ENCODE measurements at regions not wholly inside any gene's neighbourhood (a gene's known extent, or its start where the extent isn't known, plus 50 kb on each side); places are given as distances from the start of the nearest gene placed in this dataset.

DNA sequence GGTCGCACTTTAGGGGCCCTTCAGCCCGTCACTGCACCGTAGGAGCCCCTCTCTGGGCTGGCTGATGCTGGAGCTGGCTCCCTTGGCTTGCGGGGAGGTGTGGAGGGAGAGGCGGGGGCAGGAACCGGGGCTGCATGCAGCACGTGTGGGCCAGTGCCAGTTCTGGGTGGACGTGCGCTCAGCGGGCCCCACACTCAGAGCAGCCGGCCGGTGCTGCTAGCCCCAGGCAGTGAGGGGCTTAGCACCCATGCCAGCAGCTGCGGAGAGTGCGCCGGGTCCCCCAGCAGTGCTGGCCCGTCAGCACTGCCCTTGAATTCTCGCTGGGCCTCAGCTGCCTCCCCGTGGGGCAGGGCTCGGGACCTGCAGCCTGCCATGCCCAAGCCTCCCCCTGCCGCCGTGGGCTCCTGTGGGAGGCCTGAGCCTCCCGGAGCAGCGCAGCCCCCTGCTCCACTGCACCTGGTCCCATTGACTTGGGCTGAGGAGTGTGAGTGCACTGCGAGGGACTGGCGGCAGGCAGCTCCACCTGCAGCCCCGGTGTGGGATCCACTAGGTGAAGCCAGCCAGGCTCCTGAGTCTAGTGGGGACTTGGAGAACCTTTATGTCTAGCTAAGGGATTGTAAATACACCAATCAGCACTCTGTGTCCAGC lies 108.8 kb upstream of the RASGEF1B start:
- Histone ChIP-seq H3K4me3 (no peak overlapping the region), H3K4me1 (no peaks in the 10 kb centered on the region), H3K36me3 (no peaks in the 10 kb centered on the region), H3K27ac (replicated peaks in 1 of 4) (no peak overlapping the region), H3K9me3 (no peaks in the 10 kb centered on the region), H3K27me3 (no peaks in the 10 kb centered on the region)
- intact Hi-C loops (cut with DNase I), result no loop called here
- TF ChIP-seq POLR2A (IDR thresholded peaks at IDR 0.05; ENCODE audit: low read depth) (no peak), POLR2AphosphoS5 (IDR thresholded peaks at IDR 0.05) (no peak)
- 98% methylated on average over 21 of the region's 26 CpGs for WGBS
- DNase-seq (ENCODE audit: extremely low spot score), result no peak

DNA sequence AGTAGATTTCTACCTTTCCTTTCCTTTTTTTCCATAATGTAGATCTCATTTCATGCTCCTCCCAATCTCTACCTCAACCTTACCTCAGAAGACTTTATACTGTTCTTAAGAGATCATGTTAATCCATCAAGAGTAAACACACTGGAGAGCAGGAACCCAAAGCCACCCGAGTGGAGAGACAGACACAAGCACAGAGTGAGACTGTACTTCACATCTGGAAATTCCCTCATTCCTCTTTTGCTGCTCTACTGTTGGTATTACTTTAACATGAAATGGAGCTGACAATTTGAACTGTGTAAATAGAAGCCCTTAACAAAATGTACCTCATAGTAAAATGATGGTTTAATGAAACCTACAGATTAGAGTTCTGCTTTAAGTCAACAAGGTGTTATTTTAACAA lies 105.7 kb upstream of the RASGEF1B start:
- no peaks in the 10 kb centered on the region for H3K36me3 ChIP-seq
- TF ChIP-seq EP300 (IDR thresholded peaks at IDR 0.05) (no peak), POLR2A (IDR thresholded peaks at IDR 0.05; ENCODE audit: low read depth) (no peak), POLR2AphosphoS5 (IDR thresholded peaks at IDR 0.05) (no peak)
- TF ChIP-seq, protein P1, sequence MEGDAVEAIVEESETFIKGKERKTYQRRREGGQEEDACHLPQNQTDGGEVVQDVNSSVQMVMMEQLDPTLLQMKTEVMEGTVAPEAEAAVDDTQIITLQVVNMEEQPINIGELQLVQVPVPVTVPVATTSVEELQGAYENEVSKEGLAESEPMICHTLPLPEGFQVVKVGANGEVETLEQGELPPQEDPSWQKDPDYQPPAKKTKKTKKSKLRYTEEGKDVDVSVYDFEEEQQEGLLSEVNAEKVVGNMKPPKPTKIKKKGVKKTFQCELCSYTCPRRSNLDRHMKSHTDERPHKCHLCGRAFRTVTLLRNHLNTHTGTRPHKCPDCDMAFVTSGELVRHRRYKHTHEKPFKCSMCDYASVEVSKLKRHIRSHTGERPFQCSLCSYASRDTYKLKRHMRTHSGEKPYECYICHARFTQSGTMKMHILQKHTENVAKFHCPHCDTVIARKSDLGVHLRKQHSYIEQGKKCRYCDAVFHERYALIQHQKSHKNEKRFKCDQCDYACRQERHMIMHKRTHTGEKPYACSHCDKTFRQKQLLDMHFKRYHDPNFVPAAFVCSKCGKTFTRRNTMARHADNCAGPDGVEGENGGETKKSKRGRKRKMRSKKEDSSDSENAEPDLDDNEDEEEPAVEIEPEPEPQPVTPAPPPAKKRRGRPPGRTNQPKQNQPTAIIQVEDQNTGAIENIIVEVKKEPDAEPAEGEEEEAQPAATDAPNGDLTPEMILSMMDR (IDR thresholded peaks at IDR 0.05), result no peak
- H3K27ac ChIP-seq (replicated peaks in 1 of 4), result no peak overlapping the region
- H3K4me3 ChIP-seq, result no peak overlapping the region
- WGBS, result 41% methylated on average over 1 of the region's 1 CpG
- H3K27me3 ChIP-seq, result no peaks in the 10 kb centered on the region
- DNase-seq (ENCODE audit: extremely low spot score), result no peak
- H3K9me3 ChIP-seq, result no peaks in the 10 kb centered on the region
- intact Hi-C loops (cut with DNase I), result no loop called here
- no peaks in the 10 kb centered on the region for H3K4me1 ChIP-seq

DNA sequence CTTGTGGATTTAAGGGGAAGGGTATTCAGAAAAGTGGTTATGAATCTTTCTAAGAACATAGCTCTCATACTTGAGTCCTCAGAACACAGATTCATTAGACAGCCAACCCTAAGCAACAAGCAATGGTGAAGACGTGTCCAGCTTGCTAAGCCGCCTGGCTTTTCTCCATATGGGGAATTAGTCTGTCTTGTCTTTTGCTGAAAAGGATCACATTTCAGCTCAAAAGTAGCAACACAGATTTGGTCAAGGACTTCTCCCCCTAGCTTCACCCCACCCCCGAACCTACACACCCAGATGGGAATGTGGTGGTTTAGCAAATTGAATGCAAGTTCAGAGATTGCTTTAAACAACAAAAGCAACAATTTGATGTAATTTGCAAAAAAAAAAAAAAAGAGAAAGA lies 103.3 kb upstream of the RASGEF1B start:
- Histone ChIP-seq H3K27me3 (no peaks in the 10 kb centered on the region), H3K27ac (replicated peaks in 1 of 4) (no peak overlapping the region), H3K36me3 (no peaks in the 10 kb centered on the region), H3K4me1 (no peaks in the 10 kb centered on the region), H3K4me3 (no peak overlapping the region), H3K9me3 (no peaks in the 10 kb centered on the region)
- 81% methylated on average over 3 of the region's 3 CpGs for WGBS
- intact Hi-C loops (cut with DNase I), result no loop called here
- DNase-seq (ENCODE audit: extremely low spot score), result no peak
- TF ChIP-seq, protein P1 (IDR thresholded peaks at IDR 0.05), result no peak
- no peak for TF ChIP-seq POLR2AphosphoS5 (IDR thresholded peaks at IDR 0.05)
- TF ChIP-seq POLR2A (IDR thresholded peaks at IDR 0.05; ENCODE audit: low read depth), result no peak
- TF ChIP-seq EP300 (IDR thresholded peaks at IDR 0.05), result no peak

DNA sequence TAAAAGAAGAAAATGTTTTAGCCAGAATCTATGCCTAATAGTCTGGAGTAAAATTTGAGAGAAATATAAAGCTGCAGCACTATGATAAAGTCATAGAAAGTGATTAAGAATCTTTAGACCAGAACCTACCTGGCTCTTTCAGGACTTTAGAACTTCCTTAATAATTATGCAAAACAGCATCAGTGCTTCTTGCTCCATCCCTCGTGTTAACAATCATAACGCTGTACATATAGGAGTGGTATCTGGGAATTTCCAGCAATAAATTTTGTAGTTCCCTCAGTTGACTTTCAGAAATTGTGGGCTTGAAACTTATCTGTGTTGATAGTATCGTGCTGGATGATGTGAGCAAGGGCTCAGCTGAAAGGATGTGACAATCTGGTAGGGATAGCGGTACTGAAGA lies 102.1 kb upstream of the RASGEF1B start:
- H3K27ac ChIP-seq (replicated peaks in 1 of 4), result no peak overlapping the region
- WGBS, result 89% methylated on average over 4 of the region's 4 CpGs
- intact Hi-C loops (cut with DNase I), result no loop called here
- TF ChIP-seq POLR2AphosphoS5 (IDR thresholded peaks at IDR 0.05) (no peak), EP300 (IDR thresholded peaks at IDR 0.05) (no peak), POLR2A (IDR thresholded peaks at IDR 0.05; ENCODE audit: low read depth) (no peak)
- TF ChIP-seq, protein P1 (IDR thresholded peaks at IDR 0.05), result no peak
- no peaks in the 10 kb centered on the region for H3K9me3 ChIP-seq
- H3K36me3 ChIP-seq, result no peaks in the 10 kb centered on the region
- no peak overlapping the region for H3K4me3 ChIP-seq
- no peaks in the 10 kb centered on the region for H3K27me3 ChIP-seq
- H3K4me1 ChIP-seq, result no peaks in the 10 kb centered on the region
- no peak for DNase-seq (ENCODE audit: extremely low spot score)

DNA sequence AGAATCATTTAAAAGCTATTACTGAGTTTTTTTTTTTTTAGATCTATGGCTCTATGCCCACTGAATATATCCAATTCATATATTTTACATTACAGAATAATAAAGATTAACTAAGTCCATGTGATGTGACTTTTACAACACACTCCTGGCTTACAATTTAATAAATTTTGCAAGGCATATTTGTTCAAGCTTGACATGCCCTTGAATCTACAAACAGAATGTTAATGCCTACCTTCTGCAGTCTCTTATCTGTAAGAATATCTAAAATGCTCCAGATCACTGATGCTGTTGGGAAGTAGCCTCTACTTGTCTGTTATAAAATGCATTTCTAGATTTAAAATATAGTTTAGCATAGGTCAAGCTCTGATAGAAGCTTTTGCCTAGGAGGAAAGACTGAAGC lies 100.7 kb upstream of the RASGEF1B start:
- no peaks in the 10 kb centered on the region for H3K27me3 ChIP-seq
- H3K27ac ChIP-seq (replicated peaks in 1 of 4), result no peak overlapping the region
- no peaks in the 10 kb centered on the region for H3K4me1 ChIP-seq
- no peak for TF ChIP-seq POLR2AphosphoS5 (IDR thresholded peaks at IDR 0.05)
- TF ChIP-seq EP300 (IDR thresholded peaks at IDR 0.05), result no peak
- TF ChIP-seq POLR2A (IDR thresholded peaks at IDR 0.05; ENCODE audit: low read depth), result no peak
- TF ChIP-seq, protein P1 (IDR thresholded peaks at IDR 0.05), result no peak
- H3K9me3 ChIP-seq, result no peaks in the 10 kb centered on the region
- intact Hi-C loops (cut with DNase I), result no loop called here
- H3K4me3 ChIP-seq, result no peak overlapping the region
- no peaks in the 10 kb centered on the region for H3K36me3 ChIP-seq
- DNase-seq (ENCODE audit: extremely low spot score), result no peak
